Suppressor macrophage (primary cell): ENCODE measurements at regions not wholly inside any gene's neighbourhood (a gene's known extent, or its start where the extent isn't known, plus 50 kb on each side); places are given as distances from the start of the nearest gene placed in this dataset.

ENCODE experiments used
- DNase-seq, 4 experiments: peaks; one replicate each; pipeline ENCODE4 v3.0.0-alpha.2; 2020 to 2022

DNA sequence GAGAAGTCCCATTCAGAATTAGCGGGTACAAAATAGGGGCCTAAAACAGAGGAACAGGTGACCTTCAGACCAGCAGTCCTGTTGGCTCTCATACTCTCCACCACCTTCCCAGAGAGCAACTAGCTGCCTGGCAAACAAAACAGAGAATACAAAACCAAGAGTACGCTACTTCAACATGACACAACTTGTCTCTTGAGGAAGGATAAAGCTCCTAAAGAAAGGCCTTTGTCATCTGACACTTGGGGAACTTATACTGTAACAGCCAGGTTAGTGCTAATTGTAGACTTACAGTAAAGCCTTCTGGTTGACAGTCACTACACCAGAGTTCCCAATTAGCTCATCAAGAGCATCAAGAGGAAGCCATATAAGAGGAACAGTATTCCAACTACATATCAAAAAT lies 282.1 kb upstream of the NT5C1B start:
- DNase-seq: no peak

- no peak for DNase-seq
Measured at GRCh38 chr2:18870307-18870706, 280.9 kb upstream of the NT5C1B start.

DNA sequence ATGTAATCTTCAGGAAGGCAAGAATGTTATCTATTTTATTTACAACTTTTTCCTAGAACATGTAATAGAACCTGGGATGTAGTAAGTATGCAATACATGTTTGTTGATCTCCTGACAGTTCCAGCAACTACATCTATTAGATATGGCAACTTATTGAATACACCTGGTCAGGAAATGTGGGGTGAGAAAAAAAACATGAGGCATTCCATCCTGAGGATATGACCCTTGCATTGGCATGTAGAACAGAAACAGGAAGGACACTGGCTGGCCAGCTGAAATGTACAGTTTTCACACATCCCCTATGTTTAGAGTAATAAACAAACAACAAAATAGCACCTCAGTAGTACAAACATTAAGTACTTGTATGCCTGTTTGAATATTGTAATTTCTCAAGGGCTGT lies 272.6 kb upstream of the NT5C1B start:
- no peak for DNase-seq

DNA sequence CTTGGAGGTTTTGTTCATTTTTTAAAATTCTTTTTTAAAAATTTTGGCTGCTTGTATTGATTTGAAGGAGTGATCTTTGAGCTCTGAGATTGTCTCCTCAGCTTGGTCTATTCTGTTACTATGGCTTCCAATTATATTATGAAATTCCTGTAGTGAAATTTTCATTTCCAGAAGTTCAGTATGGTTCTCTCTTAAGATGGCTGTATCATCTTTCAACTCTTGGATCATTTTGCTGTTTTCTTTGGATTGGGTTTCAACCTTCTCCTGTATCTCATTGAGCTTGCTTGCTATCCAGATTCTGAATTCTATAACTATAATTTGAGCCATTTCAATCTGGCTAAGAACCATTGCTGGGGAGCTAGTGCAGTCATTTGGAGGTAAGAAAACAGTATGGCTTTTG lies 270.8 kb upstream of the NT5C1B start:
- DNase-seq: no peak

- DNase-seq: no peak
Measured at GRCh38 chr2:18856765-18857164, 267.4 kb upstream of the NT5C1B start.

- DNase-seq: no peak
Measured at GRCh38 chr2:18855027-18855426, 265.7 kb upstream of the NT5C1B start.

- DNase-seq: no peak
Measured at GRCh38 chr2:18849841-18850578, 260.6 kb upstream of the NT5C1B start.

- no peak for DNase-seq
Measured at GRCh38 chr2:18848646-18849045, 259.3 kb upstream of the NT5C1B start.

DNA sequence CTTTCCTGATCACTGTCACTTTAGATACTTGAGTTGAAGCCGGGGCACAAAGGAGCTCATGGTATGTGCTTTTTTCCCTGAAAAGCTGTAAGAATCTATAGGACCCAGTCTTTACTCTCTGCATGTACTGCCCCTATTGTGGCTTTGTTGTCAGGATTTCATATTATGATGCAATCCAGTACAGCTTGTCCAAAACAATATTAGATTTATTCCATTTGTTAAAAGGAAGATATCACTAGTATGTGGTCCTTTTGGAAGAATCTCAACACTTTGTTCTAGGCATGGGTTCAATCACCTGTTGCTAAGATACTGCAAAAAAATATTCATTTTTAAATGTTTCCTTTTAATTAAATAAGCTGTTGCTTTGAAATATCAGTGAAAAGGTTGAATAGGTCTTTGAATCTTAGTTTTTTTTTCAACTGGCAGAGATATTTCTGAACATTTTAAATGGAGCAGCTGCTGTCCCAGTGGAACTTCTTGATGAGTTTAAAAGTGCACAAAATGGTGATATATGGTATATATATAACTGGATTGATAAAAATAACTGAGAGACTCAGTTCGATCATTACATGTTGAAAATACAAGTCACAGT lies 256.6 kb upstream of the NT5C1B start:
- no peak for DNase-seq

DNA sequence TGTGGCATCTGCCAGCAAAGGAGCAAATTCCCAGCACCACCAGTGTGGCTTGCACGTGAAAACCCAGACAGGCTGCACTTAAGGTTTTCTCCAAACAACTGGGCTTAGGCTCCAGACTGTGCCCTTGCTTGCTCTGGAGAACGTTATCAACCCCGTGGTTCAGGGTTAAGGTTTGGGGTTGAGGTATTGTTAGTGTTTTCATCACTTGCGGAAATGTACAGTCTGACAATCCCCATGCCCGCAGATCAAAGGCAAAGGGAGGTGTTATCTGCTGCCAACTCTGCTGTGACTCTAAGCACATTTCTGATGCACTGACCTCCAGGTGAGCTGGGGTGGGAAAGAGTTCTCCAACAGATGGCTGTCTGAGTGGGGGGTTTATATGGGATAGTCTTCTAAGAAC lies 253.5 kb upstream of the NT5C1B start:
- no peak for DNase-seq

DNA sequence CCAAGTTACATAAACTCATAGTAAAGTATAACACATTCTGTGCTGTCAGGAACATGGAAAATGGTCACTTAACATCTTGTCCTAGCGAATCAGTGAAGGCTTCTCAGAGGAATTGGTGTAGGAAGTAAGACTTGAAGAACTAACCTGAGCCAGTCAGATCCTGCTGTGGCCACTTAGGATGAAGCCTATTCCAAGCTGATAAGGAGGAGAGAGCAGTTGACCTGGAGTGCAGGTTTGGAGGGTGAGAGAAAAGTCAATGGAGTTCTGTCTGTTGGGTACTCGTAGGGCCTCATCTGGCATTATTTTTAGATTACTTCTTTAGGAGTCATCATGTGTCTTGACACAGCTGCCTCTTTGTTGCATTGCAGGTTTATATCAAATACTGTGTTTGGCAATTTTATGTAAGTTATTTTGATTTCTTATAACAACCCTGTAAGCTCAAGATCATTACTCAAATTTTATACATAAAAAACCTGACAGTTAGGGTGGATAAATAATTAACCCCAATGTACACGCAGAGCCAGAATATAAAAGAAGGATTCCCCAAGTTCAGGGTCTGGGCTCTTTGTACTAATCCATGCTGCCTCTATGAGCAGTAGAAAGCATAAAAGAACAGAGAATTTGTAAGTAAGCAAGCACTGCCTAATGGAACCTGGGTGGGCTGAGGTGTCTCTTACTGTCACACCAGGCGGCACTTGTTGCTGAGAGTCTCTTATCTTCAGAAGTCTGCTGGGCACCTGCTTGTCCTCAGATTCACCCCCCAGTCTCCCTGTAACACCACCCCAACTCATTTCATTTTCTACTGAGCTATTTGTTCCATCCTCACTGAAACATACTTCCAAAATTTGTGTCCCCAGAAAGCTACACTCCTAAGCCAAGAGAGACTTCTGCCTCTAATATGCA lies 252.1 kb upstream of the NT5C1B start:
- DNase-seq: no peak

DNA sequence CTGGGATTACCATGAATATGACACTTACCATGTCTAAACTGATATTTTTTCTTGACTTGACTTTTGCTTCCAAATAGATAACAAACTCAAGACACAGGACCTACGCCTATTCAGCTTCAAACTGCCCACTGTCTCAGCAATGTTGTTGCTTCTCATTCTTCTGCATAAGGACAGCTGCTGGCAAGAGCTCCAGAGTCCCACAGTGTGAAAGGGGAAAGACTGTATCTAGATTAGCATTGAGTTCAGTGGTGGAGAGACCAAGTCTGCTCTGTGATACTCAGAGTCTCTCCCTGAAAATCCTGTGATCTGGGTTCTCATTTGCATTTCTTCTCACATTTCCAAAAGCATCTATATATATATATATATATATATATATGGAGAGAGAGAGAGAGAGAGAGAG lies 247.9 kb upstream of the NT5C1B start:
- DNase-seq: no peak

GRCh38 chr2:18836436-18836835 lies 247.1 kb upstream of the NT5C1B start:
- DNase-seq: no peak

GRCh38 chr2:18835787-18836186 lies 246.4 kb upstream of the NT5C1B start:
- no peak for DNase-seq

- no peak for DNase-seq
Measured at GRCh38 chr2:18834341-18834740, 245.0 kb upstream of the NT5C1B start.

DNA sequence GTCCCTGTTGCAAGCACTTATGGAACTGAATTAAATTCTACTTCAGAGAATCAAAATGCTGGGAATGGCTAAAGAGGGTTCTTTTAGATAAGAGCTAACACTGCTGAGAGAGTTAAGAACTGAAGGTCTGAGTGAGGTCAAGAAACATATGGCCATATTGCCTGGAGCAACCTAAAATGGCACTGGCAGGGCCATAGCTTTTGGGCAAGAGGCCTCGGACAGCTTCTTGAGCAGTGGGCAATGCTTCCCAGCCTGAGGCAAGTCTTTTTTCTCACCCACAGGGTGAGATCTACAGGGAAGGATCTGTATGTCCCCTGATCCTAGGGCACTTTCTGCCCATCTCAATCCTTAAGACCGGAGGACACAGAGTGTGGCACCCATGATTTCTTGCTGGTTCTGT lies 244.6 kb upstream of the NT5C1B start:
- no peak for DNase-seq

- DNase-seq: no peak
Measured at GRCh38 chr2:18831916-18832510, 242.6 kb upstream of the NT5C1B start.

DNA sequence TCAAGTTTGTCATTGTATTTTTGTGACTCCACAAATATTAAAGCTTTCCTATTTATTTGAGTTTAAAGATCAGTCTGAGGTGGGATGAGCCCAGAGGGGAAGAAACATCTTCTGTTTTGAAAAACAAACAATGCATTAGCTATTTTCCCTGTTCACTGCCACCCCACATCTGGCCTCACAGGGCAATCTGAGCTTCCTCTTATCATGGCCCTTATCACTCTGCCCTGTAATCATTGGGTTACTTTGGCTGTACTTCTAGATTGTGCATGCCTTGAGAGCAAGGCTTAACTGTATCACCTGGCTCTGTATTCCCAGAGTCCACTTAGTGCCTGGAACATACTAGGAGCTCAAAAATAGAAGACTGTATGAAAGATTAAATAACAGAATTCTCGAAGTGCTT lies 241.6 kb upstream of the NT5C1B start:
- DNase-seq: no peak

- no peak for DNase-seq
Measured at GRCh38 chr2:18829976-18830375, 240.6 kb upstream of the NT5C1B start.

- DNase-seq: no peak
Measured at GRCh38 chr2:18829251-18829902, 240.0 kb upstream of the NT5C1B start.

- DNase-seq: no peak
Measured at GRCh38 chr2:18828296-18828695, 238.9 kb upstream of the NT5C1B start.

DNA sequence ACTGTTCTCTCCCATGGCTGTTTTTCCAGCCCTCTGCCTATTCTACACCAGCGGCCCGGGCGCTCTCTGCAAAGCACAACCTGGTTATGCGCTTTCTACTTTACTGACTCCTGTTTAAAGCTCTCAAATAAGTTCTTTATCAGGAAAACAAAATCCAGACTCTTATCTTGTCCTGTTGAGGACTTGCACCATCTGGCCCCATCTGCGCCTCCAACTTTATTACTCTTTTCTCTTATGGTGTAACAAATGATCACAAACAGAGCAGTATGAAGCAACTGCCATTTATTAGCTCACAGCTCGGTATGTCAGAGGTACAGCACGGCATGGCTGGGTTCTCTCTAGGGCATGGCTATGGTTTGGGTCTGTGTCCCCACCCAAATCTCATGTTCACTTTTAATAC lies 236.5 kb upstream of the NT5C1B start:
- no peak for DNase-seq

- DNase-seq: no peak
Measured at GRCh38 chr2:18824915-18825314, 235.5 kb upstream of the NT5C1B start.
